Pancreas (tissue), 10 donors: ENCODE measurements at regions not wholly inside any gene's neighbourhood (a gene's known extent, or its start where the extent isn't known, plus 50 kb on each side); places are given as distances from the start of the nearest gene placed in this dataset.

ENCODE experiments used
- ATAC-seq, 4 donors: fragments of 200-7000 bp; cut with Tn5 transposase; one replicate each; pipeline versions ENCODE4 v1.8.0 to v1.9.1; 2020; ENCODE audit warnings: mild to moderate bottlenecking in 4 of 4, moderate library complexity in 4 of 4
- DNase-seq, 6 donors: peaks; one replicate each; pipeline ENCODE4 v3.0.0-alpha.2; 2020
- FAIRE-seq: peaks from 2 replicates; lab custom pipeline; 2012; peaks lifted over from hg19 to GRCh38; lab: Jason Lieb, UNC
- H3K27ac ChIP-seq, 4 donors: fragments of 200-600 bp; sonication (generic); 1 replicate in 3 of 4; 2 replicates in 1 of 4; pipeline versions ENCODE4 v1.5.0 to v1.8.0; 2020
- H3K27me3 ChIP-seq, 4 donors: fragments of 200-600 bp; one replicate each; pipeline ENCODE4 v1.8.0; 2021
- H3K36me3 ChIP-seq, 3 donors: fragments of 200-600 bp; sonication (generic) in 1 of 3; one replicate each; pipeline versions ENCODE4 v1.5.0 to v1.8.0; 2020 to 2021
- H3K4me1 ChIP-seq, 3 donors: fragments of 200-600 bp; one replicate each; pipeline ENCODE4 v1.8.0; 2021
- H3K4me3 ChIP-seq, 4 donors: fragments of 200-600 bp; sonication (generic) in 2 of 4; one replicate each; pipeline versions ENCODE4 v1.5.0 to v1.8.0; 2020 to 2021
- H3K9me3 ChIP-seq, 4 donors: fragments of 200-600 bp; one replicate each; pipeline ENCODE4 v1.8.0; 2021
- CTCF ChIP-seq, 4 donors: fragments of 200-600 bp; sonication (generic) in 3 of 4; IDR thresholded peaks; one replicate each; pipeline versions ENCODE4 v1.5.0 to v1.8.0; 2021; ENCODE audit warnings: antibody characterized with exemption in 4 of 4
- whole genome bisulfite sequencing, 2 donors: extraction: QIAGEN DNeasy Blood & Tissue Kit; methylation state at CpG; one replicate each; pipeline ENCODE4 v1.1.7; 2013; 5-methylcytosine and 5-hydroxymethylcytosine counted together
- intact Hi-C, 3 donors: fragments of 100-400 bp; cut with DNase I; formaldehyde crosslinking; loops; one replicate each; pipeline versions ENCODE4 v1.11.1 to v1.14.2; 2022
- donor health status: healthy with polysubstance abuse.
- donor health status: DM: no; HTN: no; CAD: no; lungs with moderate emphysema.
- donor health status: DM: no; HTN: no; CAD: no.
- donor health status: control.
- donor health status: control.
- donor health status: Bipolar disorder and iron deficiency.
- donor health status: DM: yes; HTN: yes; CAD: no.
- donor health status: DM: no; HTN: no; CAD: no.
- donor health status: DM: no; HTN: no; CAD: no.
- donor health status: DM: yes; HTN: yes; CAD: no.

- no peaks in the 10 kb centered on the region for H3K36me3 ChIP-seq
- no peak for DNase-seq
- H3K27me3 ChIP-seq, result no peaks in the 10 kb centered on the region
- FAIRE-seq, result no peak
- 26 to 41% methylated on average over 5 of the region's 5 CpGs for WGBS, 2 donors
- H3K9me3 ChIP-seq, result no peaks in the 10 kb centered on the region
- no peak for ATAC-seq
- intact Hi-C loops, result no loop called here
- no peaks in the 10 kb centered on the region for H3K4me1 ChIP-seq
- TF ChIP-seq CTCF (IDR thresholded peaks at IDR 0.05), result no peak
- no peak overlapping the region for H3K27ac ChIP-seq
- no peak overlapping the region for H3K4me3 ChIP-seq
These were observed 50.9 kb upstream of the DUSP22 start for GRCh38 chr6:241336-241865.
